Stimulated activated CD4-positive, alpha-beta T cell treated with anti-CD3 and anti-CD28 coated beads, Interleukin-12 subunit alpha, Interleukin-12 subunit beta, amount 100 ng/mL, for 24 hours (primary cell): ENCODE measurements at regions not wholly inside any gene's neighbourhood (a gene's known extent, or its start where the extent isn't known, plus 50 kb on each side); places are given as distances from the start of the nearest gene placed in this dataset.
"Not testable (repeated sequence)": the region's sequence is repeated elsewhere in the genome, so short reads cannot be mapped to it uniquely, and the experiment has no call there.

Experiments
- DNase-seq, 2 experiments: peaks; one replicate each; pipeline ENCODE4 v3.0.0-alpha.2; 2020; ENCODE audit warnings: low read depth in 2 of 2

- DNase-seq: no peak
Observed at GRCh38 chr13:80742033-80742432, 401.1 kb upstream of the SPRY2 start.

GRCh38 chr13:80740071-80740470 lies 399.1 kb upstream of the SPRY2 start:
- no peak for DNase-seq

GRCh38 chr13:80737513-80737912 lies 396.6 kb upstream of the SPRY2 start:
- no peak for DNase-seq

GRCh38 chr13:80727321-80727975 lies 386.5 kb upstream of the SPRY2 start:
- no peak for DNase-seq

- no peak for DNase-seq
Observed at GRCh38 chr13:80726868-80727267, 385.9 kb upstream of the SPRY2 start.

GRCh38 chr13:80721689-80722088 lies 380.8 kb upstream of the SPRY2 start:
- no peak for DNase-seq

- DNase-seq: no peak
Observed at GRCh38 chr13:80718970-80719369, 378.0 kb upstream of the SPRY2 start.

- no peak for DNase-seq
Observed at GRCh38 chr13:80717776-80718175, 376.9 kb upstream of the SPRY2 start.

- DNase-seq: no peak
Observed at GRCh38 chr13:80716610-80717081, 375.7 kb upstream of the SPRY2 start.

GRCh38 chr13:80712026-80712425 lies 371.1 kb upstream of the SPRY2 start:
- DNase-seq: no peak

- no peak for DNase-seq
Observed at GRCh38 chr13:80708791-80709190, 367.9 kb upstream of the SPRY2 start.

GRCh38 chr13:80707000-80707983 lies 366.4 kb upstream of the SPRY2 start:
- DNase-seq: no peak

- no peak for DNase-seq
Observed at GRCh38 chr13:80706164-80706471, 365.2 kb upstream of the SPRY2 start.

- no peak for DNase-seq
Observed at GRCh38 chr13:80705371-80706163, 364.6 kb upstream of the SPRY2 start.

- DNase-seq: no peak
Observed at GRCh38 chr13:80704369-80704768, 363.4 kb upstream of the SPRY2 start.

- no peak for DNase-seq
Observed at GRCh38 chr13:80695841-80696240, 354.9 kb upstream of the SPRY2 start.

GRCh38 chr13:80691814-80692213 lies 350.9 kb upstream of the SPRY2 start:
- DNase-seq: not testable (repeated sequence)

- DNase-seq: no peak
Observed at GRCh38 chr13:80690208-80690607, 349.3 kb upstream of the SPRY2 start.

GRCh38 chr13:80688593-80688992 lies 347.7 kb upstream of the SPRY2 start:
- no peak for DNase-seq

- DNase-seq: no peak
Observed at GRCh38 chr13:80685942-80686341, 345.0 kb upstream of the SPRY2 start.

- no peak for DNase-seq
Observed at GRCh38 chr13:80684217-80684991, 343.5 kb upstream of the SPRY2 start.
